MM.1S (cell line): ENCODE measurements at regions not wholly inside any gene's neighbourhood (a gene's known extent, or its start where the extent isn't known, plus 50 kb on each side); places are given as distances from the start of the nearest gene placed in this dataset.
A peak's percentile ranks its signal among the peaks of the same experiment; 100 is the strongest.

Experiments
- DNase-seq: peaks from one replicate; pipeline ENCODE4 v3.0.0-alpha.2; 2015
- H2AFZ ChIP-seq: fragments of 300-600 bp; sonication (generic); 2 replicates; pipeline ENCODE4 v1.6.0; 2016; ENCODE audit warnings: antibody characterized with exemption, low read length
- H3F3A ChIP-seq: fragments of 300-600 bp; sonication (generic); 2 replicates; pipeline ENCODE4 v1.6.1; 2016; ENCODE audit warnings: mild to moderate bottlenecking, antibody characterized with exemption, low read length, moderate library complexity, mixed read lengths; ENCODE audit not compliant: insufficient read depth
- H3K27ac ChIP-seq: fragments of 300-600 bp; sonication (generic); 2 replicates; pipeline ENCODE4 v1.5.1; 2016; ENCODE audit warnings: mild to moderate bottlenecking, low read length
- H3K27me3 ChIP-seq: fragments of 300-600 bp; sonication (generic); replicated peaks from 2 replicates; pipeline ENCODE4 v1.6.0; 2016; ENCODE audit warnings: low read length; ENCODE audit not compliant: insufficient read depth
- H3K36me3 ChIP-seq: fragments of 300-600 bp; sonication (generic); replicated peaks from 2 replicates; pipeline ENCODE4 v1.6.1; 2016; ENCODE audit warnings: mild to moderate bottlenecking, low read length, mixed read lengths; ENCODE audit not compliant: insufficient read depth
- H3K4me1 ChIP-seq: fragments of 300-600 bp; sonication (generic); 2 replicates; pipeline ENCODE4 v1.6.1; 2016; ENCODE audit warnings: low read length, mixed read lengths
- H3K4me2 ChIP-seq: fragments of 300-600 bp; sonication (generic); 2 replicates; pipeline ENCODE4 v1.6.0; 2016; ENCODE audit warnings: low read depth, low read length
- H3K4me3 ChIP-seq: fragments of 300-600 bp; sonication (generic); 2 replicates; pipeline ENCODE4 v1.5.1; 2016; ENCODE audit warnings: low read length, mixed read lengths
- H3K79me2 ChIP-seq: fragments of 300-600 bp; sonication (generic); 2 replicates; pipeline ENCODE4 v1.6.1; 2016; ENCODE audit warnings: mixed run types, low read length, mixed read lengths
- H3K9ac ChIP-seq: fragments of 300-600 bp; sonication (generic); 2 replicates; pipeline ENCODE4 v1.6.1; 2016; ENCODE audit warnings: low read length, mixed read lengths
- H3K9me2 ChIP-seq: fragments of 300-600 bp; sonication (generic); replicated peaks from 2 replicates; pipeline ENCODE4 v1.6.1; 2016; ENCODE audit warnings: mild to moderate bottlenecking, low read length, mixed read lengths; ENCODE audit not compliant: insufficient read depth
- H3K9me3 ChIP-seq: fragments of 300-600 bp; sonication (generic); replicated peaks from 2 replicates; pipeline ENCODE4 v1.6.1; 2016; ENCODE audit warnings: mild to moderate bottlenecking, low read length, mixed read lengths; ENCODE audit not compliant: insufficient read depth
- H4K20me1 ChIP-seq: fragments of 300-600 bp; sonication (generic); 2 replicates; pipeline ENCODE4 v1.6.1; 2016; ENCODE audit warnings: mild to moderate bottlenecking, low read length, moderate library complexity, mixed read lengths; ENCODE audit not compliant: insufficient read depth
- CTCF ChIP-seq: fragments of 300-600 bp; sonication (generic); IDR thresholded peaks from 2 replicates; pipeline ENCODE4 v1.5.1; 2016; ENCODE audit warnings: antibody characterized with exemption, low read length, mixed read lengths
- EZH2 ChIP-seq: fragments of 300-600 bp; sonication (generic); optimal IDR thresholded peaks from 2 replicates; pipeline ENCODE3; 2017; ENCODE audit warnings: low read depth, mild to moderate bottlenecking, antibody characterized with exemption, low read length, mixed read lengths
- EZH2phosphoT487 ChIP-seq: fragments of 300-600 bp; sonication (generic); IDR thresholded peaks from 2 replicates; pipeline ENCODE4 v1.6.1; 2018; ENCODE audit warnings: antibody characterized with exemption, low read length

GRCh38 chr4:23972187-23972586 is 82.3 kb upstream of the PPARGC1A start:
- Histone ChIP-seq H3K4me2 (peak overlapping the region; percentile 58), H3K9me3 (no peaks in the 10 kb centered on the region), H3K4me1 (peaks cover 52% of the 10 kb centered on the region), H3K27ac (peak overlapping the region; percentile 88), H2AFZ (peak overlapping the region; percentile 64), H3K27me3 (no peaks in the 10 kb centered on the region), H3K9ac (peak overlapping the region; percentile 37), H3F3A (peaks cover 25% of the 10 kb centered on the region), H4K20me1 (no peaks in the 10 kb centered on the region), H3K4me3 (no peak overlapping the region; the same call in 1 of the 2 replicates), H3K36me3 (no peaks in the 10 kb centered on the region), H3K9me2 (no peaks in the 10 kb centered on the region), H3K79me2 (no peaks in the 10 kb centered on the region)
- no peak for TF ChIP-seq EZH2
- TF ChIP-seq EZH2phosphoT487 = no peak
- no peak for TF ChIP-seq CTCF
- peak; percentile 82 for DNase-seq

- Histone ChIP-seq H3K36me3 (no peaks in the 10 kb centered on the region), H3K4me1 (peaks cover 52% of the 10 kb centered on the region), H3K9me2 (no peaks in the 10 kb centered on the region), H3K9me3 (no peaks in the 10 kb centered on the region), H4K20me1 (no peaks in the 10 kb centered on the region), H3F3A (peaks cover 25% of the 10 kb centered on the region), H3K27me3 (no peaks in the 10 kb centered on the region), H3K9ac (no peak overlapping the region), H3K27ac (peak overlapping the region; percentile 57), H3K4me2 (0 out of 2 replicates have a peak overlapping the region, but pooled peaks have one; percentile 6), H3K79me2 (no peaks in the 10 kb centered on the region), H3K4me3 (no peak overlapping the region), H2AFZ (0 out of 2 replicates have a peak overlapping the region, but pooled peaks have one; percentile 2)
- peak; percentile 75 for DNase-seq
- TF ChIP-seq EZH2phosphoT487 (no peak), CTCF (no peak), EZH2 (no peak)
Observed at GRCh38 chr4:23970201-23970850, 80.5 kb upstream of the PPARGC1A start.

- Histone ChIP-seq H4K20me1 (no peaks in the 10 kb centered on the region), H3K4me1 (peaks cover 52% of the 10 kb centered on the region), H3K9ac (no peak overlapping the region), H3K9me3 (no peaks in the 10 kb centered on the region), H2AFZ (no peak overlapping the region), H3K4me3 (no peak overlapping the region), H3K9me2 (no peaks in the 10 kb centered on the region), H3K79me2 (no peaks in the 10 kb centered on the region), H3K27me3 (no peaks in the 10 kb centered on the region), H3K36me3 (no peaks in the 10 kb centered on the region), H3K4me2 (no peak overlapping the region), H3K27ac (peak overlapping the region; percentile 57; the same call in 1 of the 2 replicates), H3F3A (peaks cover 25% of the 10 kb centered on the region)
- no peak for DNase-seq
- TF ChIP-seq EZH2 = no peak
- no peak for TF ChIP-seq EZH2phosphoT487
- no peak for TF ChIP-seq CTCF
Observed at GRCh38 chr4:23969635-23970145, 79.8 kb upstream of the PPARGC1A start.
